ENCODE measurements at regions not wholly inside any gene's neighbourhood (a gene's known extent, or its start where the extent isn't known, plus 50 kb on each side); places are given as distances from the start of the nearest gene placed in this dataset.
"Not testable (repeated sequence)": the region's sequence is repeated elsewhere in the genome, so short reads cannot be mapped to it uniquely, and the experiment has no call there.

- DNase-seq (ENCODE audit: low spot score) = no peak
Observed at GRCh38 chr3:139239550-139239949, 104.3 kb upstream of the MRPS22 start.

DNA sequence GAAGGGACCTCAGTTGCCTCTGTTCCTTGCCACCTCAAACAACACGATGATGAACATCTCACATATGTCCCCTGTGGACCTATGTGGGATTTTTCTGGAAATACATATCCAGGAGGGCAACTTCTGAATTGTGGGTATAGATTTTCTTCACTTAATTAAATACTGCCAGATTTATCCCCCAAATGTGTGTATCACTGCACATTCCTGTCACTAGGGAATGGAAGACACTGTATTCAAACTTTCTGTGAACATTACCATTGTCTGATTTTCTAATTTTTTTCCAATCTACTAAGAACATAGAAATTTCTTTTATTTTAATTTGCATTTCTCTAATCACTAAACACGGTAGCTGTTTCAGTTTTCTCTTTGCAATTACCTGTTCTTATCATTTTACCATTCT lies 102.0 kb upstream of the MRPS22 start:
- DNase-seq (ENCODE audit: low spot score) = no peak

- no peak for DNase-seq (ENCODE audit: low spot score)
Observed at GRCh38 chr3:139243710-139244109, 100.1 kb upstream of the MRPS22 start.

- DNase-seq (ENCODE audit: low spot score) = no peak
Observed at GRCh38 chr3:139248593-139249255, 95.1 kb upstream of the MRPS22 start.

- DNase-seq (ENCODE audit: low spot score) = no peak
Observed at GRCh38 chr3:139251529-139251928, 92.3 kb upstream of the MRPS22 start.

GRCh38 chr3:139252719-139253118 lies 91.1 kb upstream of the MRPS22 start:
- DNase-seq (ENCODE audit: low spot score) = no peak

GRCh38 chr3:139258276-139258675 lies 85.5 kb upstream of the MRPS22 start:
- no peak for DNase-seq (ENCODE audit: low spot score)

DNA sequence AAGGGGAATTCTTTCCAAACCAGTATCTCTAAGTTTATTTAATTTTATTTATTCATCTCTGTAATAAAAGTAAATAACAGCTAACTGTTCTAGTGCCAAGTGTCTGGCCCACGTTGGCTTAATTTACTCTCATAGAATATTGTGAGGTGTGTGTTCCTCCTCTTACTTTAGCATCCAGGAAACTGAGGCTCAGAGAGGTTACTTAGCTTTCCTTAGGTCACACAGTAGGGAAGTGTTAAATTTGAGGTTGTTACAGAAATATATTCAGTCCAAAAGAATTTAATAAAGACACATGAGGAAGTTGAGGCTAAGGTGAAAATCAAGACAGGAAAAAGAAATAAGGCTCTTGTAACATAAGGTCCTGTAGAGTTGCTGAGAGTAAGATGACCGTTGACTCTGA lies 84.4 kb upstream of the MRPS22 start:
- no peak for DNase-seq (ENCODE audit: low spot score)

DNA sequence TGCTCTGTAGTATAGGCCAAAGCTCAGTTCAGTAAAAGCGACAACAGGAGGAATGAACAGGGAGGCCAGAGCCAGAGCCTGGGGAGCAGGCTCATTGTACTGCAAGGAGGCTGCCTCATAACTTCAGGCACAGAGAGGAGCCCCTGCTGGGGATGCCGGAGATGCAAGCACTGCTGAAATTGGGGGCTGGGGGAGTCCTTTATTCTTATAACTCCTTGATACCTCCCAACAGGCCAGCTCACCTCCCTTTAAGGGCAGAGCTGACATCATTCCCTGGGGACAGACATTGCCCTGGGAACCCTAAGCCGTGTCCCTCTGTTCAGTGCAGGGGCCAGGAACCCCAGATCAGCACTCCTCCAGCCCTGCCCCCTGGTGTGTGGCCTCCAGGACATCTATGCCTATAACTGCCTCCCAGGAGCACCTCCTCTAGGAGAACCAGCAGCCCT lies 83.8 kb upstream of the MRPS22 start:
- no peak for DNase-seq (ENCODE audit: low spot score)

DNA sequence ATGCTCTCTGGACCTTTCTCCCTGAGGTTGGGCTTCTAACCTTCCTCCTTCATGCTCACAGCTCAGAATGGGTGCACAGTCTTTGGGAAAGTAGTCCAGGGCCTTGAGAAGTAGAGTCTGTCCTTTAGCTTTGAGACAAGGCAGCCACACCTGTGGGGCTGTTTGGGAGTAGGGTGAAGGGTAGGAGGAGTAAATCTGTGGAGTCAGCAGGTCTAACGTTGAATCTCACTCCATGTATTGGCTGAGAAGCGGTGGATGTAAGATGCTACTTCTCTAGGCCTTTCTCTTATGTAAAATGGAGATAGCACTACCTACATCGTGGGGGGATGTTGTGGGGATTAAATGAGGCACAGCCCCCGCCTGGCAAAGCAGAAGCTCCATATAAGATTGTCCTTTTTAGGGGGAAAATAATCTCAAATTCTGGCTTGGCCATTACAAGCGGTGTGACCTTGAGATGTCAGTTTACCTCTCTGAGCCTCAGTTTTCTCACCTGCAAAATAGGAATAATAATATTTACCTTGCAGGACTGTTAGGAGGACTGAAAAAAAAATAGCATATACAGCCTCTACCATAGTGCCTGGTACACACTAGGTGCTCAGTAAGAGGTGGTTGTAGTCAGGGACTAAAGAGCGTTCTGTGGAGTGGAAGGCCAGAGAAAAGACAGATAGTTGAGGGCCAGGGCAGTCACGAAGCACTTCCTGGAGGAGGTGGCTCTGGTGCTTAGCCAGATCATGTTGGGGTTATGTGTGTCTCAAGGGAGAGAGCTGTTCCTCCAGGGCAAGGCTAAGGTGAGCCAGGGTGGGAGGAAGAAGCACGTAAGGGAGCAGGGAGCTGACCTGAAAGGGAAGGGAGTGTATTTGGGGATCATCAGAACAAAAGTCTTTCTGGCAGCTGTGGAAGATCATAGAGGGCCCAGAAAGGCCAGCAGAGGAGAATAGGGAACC lies 82.8 kb upstream of the MRPS22 start:
- no peak for DNase-seq (ENCODE audit: low spot score)

- DNase-seq (ENCODE audit: low spot score) = no peak
Observed at GRCh38 chr3:139261754-139262586, 81.8 kb upstream of the MRPS22 start.

- no peak for DNase-seq (ENCODE audit: low spot score)
Observed at GRCh38 chr3:139263798-139264197, 80.0 kb upstream of the MRPS22 start.

DNA sequence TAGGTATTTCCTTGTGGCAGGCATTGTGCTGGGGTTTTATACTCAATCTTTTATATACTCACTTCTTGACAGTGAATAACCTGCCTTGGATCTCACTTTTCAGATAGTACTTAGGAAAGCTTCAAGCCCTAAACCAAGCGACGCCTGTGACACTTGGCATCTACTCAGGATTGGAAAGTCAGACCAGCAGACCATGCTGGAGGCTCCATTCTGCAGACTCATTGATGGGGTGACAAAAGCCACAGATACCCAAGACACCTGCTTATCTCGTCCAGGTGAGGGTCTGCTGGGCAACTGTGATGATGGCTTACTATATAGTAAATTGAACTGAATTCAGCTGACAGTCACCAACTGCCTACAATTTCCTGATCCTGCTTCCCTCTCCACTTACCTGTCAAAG lies 79.4 kb upstream of the MRPS22 start:
- DNase-seq (ENCODE audit: low spot score) = no peak

DNA sequence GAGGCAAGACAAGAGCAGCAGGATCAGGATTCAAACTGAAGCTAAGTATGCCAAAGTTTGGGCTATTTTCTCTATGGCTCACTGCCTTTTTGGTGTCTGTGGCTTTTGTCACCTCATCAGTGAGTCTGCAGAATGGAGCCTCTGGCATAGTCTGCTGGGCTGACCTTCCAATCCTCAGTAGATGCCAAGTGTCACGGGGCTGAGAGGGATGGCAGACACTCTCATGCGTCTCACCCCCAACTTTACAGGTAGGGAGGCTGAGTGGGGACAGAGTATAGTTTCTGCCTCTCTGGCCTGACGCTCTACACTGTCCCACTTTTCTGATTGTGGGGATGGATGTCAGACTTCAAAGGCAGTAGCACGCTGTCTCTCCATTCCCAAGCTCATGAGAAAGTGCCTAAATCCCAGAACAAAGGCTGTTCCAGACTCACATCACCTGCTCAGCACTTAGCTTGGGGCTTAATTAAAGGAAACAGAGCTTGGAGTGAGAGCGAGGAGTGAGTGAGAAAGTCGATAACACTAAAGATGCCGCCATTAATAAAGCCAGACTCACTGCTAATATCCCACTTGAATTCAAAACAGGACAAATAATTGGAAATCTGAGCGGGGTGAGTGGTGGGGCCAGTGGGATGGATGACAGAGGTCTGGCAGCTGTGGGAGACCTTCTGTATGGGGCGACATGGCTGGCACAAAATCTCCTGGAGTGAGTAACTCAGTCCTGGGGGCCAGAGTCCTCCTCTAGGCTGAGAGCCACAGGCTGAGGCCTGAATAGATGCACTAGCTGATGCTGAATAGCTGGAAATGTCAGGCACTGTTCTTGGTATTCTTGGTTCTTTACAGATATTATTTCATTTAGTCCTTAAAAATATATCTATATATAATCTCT lies 78.4 kb upstream of the MRPS22 start:
- DNase-seq (ENCODE audit: low spot score) = no peak

DNA sequence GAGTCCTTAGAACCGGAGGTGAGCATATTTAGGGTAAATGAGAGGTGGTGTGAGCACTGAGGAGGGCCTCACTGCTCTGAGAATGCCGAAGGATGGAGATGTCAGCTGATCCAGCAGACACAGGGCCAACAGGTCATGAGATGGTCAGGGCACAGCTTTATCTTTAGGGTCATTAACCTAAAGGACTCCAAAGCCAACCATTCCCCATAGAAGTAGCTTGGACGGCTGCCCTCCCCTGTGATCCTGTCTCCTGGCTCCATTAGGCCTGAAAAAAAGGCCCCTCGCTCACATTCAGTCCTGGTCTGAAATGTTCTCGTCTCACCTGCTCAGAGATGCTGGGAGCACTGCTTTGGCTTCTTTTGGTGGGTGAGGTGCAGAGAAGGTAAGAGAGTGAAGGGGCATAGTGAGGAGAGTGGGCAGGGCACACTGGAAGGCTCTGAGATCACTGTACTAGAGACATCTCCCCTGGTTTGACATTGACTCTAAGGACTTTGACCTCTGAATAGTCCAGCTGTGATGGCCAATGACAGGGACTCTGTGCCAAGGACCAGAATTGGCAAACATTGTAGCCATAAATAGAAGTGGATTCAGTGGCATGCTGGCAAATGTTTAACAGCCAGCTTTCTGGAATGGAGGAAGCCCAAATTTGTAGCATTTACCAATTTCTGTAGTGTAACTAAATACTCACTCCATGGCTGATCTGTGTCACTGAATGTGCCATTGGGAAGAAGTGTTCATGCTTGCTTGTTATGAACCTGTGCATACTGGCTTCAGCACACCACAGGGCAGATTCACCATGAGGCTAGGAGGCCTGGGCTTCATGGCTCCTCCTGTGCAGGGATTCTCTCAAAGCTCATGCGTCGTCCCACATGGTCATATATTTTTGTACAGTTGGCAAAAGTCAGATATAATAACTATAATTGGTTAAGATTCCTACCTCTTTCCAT lies 76.2 kb upstream of the MRPS22 start:
- no peak for DNase-seq (ENCODE audit: low spot score)

- no peak for DNase-seq (ENCODE audit: low spot score)
Observed at GRCh38 chr3:139269984-139270383, 73.8 kb upstream of the MRPS22 start.

DNA sequence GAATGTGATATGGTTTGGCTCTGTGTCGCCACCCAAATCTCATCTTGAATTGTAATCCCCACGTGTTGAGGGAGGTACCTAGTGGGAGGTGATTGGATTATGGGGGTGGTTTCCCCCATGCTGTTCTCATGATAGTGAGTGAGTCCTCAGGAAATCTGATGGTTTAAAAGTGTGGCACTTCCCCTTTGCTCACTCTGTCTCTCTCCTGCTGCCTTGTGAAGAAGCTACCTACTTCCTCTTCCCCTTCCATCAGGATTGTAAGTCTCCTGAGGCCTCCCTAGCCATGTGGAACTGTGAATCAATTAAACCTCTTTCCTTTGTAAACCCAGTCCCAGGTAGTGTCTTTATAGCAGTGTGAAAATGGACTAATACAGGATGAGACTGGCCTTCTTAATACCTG lies 73.2 kb upstream of the MRPS22 start:
- not testable (repeated sequence) for DNase-seq (ENCODE audit: low spot score)

DNA sequence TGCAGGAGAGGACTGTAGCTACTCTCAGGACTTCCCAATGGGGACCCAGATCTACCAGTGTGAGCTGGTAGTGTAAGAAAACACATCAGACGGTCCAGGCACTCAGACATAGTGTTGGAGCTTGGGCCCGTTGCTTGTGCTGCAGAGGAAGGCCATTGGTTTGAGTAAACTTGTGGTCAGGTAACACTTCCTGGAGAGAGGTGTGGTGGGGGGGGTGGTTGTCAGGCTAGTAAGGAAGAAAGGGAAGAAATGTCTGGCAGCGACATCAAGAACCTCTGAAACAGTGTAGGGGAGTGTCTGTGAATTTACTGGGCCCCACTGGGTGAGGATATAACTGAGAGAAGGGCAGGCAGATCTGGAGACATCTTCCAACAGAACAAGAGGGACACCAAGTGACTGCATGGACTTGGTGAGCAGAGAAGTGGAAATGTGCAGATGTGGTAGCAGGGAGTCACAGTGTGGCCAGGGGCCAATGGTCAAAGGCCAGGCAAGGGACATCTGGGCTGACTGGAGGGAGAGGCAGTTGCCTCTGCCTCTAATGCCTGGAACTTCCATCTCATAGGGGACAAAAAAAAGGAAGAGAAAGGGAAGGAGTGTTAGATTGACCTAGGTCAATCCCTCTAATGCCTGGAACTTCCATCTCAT lies 63.7 kb upstream of the MRPS22 start:
- no peak for DNase-seq (ENCODE audit: low spot score)

DNA sequence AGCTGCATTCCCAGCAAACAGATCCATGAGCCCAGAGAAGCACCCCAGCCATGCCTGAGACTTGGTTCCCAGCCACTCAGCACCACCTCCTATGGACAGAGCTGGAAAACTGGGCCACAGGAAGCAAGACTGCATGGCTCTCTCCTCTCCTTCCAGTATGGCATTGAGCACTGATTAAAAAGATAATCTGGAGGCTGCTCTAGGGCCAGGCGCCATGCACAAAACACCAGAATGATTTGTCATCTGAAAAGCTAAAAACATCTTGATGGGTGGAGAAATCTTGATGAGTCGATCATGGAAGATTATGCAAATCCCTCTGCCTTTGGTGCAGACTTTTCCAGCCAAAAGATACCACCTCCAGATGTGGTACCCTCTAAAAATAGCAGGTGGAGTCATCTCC lies 62.7 kb upstream of the MRPS22 start:
- DNase-seq (ENCODE audit: low spot score) = no peak

Measured in pons (tissue), 1 donor.